ENCODE measurements at regions not wholly inside any gene's neighbourhood (a gene's known extent, or its start where the extent isn't known, plus 50 kb on each side); places are given as distances from the start of the nearest gene placed in this dataset.

GRCh38 chr12:89861086-89861485, 152.4 kb upstream of the ATP2B1 start:
- intact Hi-C loops (cut with micrococcal nuclease) = loop anchor here (5.0 to 10.0 kb wide), 9 partner anchors 34 to 1719 kb away; partner anchors contain the start of genes DUSP6 (in 2 of the 2), CEP290 (in 1 of the 2) and TMTC3 (in 1 of the 2)
- ATAC-seq = no peak

GRCh38 chr12:89859508-89860220, 151.0 kb upstream of the ATP2B1 start:
- peaks cover 24 to 26% of the 10 kb centered on the region in 2 donors for H3K4me1 ChIP-seq (ENCODE audit: control insufficient read depth in 2 of 2, insufficient read depth in 2 of 2, low read length in 2 of 2)

More at GRCh38 chr12:89861086-89861485, 152.4 kb upstream of the ATP2B1 start:
- Mint-ChIP-seq H3K27ac (peak overlapping the region; percentile 18 to 99 (median 84)), H3K9me3 (peaks cover 0 to 19% (median 4%) of the 10 kb centered on the region in 11 donors), H3K4me3 (peak overlapping the region in 2 of 10 donors; percentile 2 to 41), H3K4me1 (peaks cover 46 to 82% (median 63%) of the 10 kb centered on the region in 7 donors), H3K27me3 (no peaks in the 10 kb centered on the region), H3K36me3 (peaks cover 0 to 30% (median 0%) of the 10 kb centered on the region in 5 donors)
- no peaks in the 10 kb centered on the region for H3K9me3 ChIP-seq (ENCODE audit: control insufficient read depth in 2 of 3, low read length in 3 of 3)
- no peak overlapping the region for H3K4me3 ChIP-seq (ENCODE audit: low read length)
- no peak overlapping the region for H3K27ac ChIP-seq (ENCODE audit: low read depth, low read length)
- H3K4me1 ChIP-seq (ENCODE audit: control insufficient read depth in 2 of 2, insufficient read depth in 2 of 2, low read length in 2 of 2) = peaks cover 28 to 30% of the 10 kb centered on the region in 2 donors
- DNase-seq = no peak
- ChIA-PET POLR2A (interaction anchor here (1.0 to 1.1 kb wide), 2 partner anchors 11 to 19 kb away, joined by 3 read pairs; no protein-coding TSS in a partner anchor), CTCF (no interaction called here)
- H3K36me3 ChIP-seq (ENCODE audit: control insufficient read depth in 2 of 3, insufficient read depth in 3 of 3, low read length in 3 of 3) = no peaks in the 10 kb centered on the region
- no peaks in the 10 kb centered on the region for H3K27me3 ChIP-seq (ENCODE audit: control insufficient read depth in 2 of 2, insufficient read depth in 2 of 2, low read length in 2 of 2)

GRCh38 chr12:89858718-89859117, 150.1 kb upstream of the ATP2B1 start:
- ChIA-PET POLR2A (interaction anchor here (1.5 to 2.3 kb wide), 2 partner anchors 8 to 150 kb away, joined by 3 to 6 read pairs; partner anchors contain the start of gene ATP2B1), CTCF (interaction anchor here (1.1 to 1.6 kb wide), 3 partner anchors 22 to 316 kb away, joined by 3 to 8 read pairs (median 4); no protein-coding TSS in a partner anchor)
- DNase-seq (no peak), ATAC-seq (no peak)
- Histone ChIP-seq H3K27ac (ENCODE audit: low read depth, low read length) (no peak overlapping the region), H3K9me3 (ENCODE audit: control insufficient read depth in 2 of 3, low read length in 3 of 3) (no peaks in the 10 kb centered on the region), H3K27me3 (ENCODE audit: control insufficient read depth in 2 of 2, insufficient read depth in 2 of 2, low read length in 2 of 2) (no peaks in the 10 kb centered on the region), H3K4me3 (ENCODE audit: low read length) (no peak overlapping the region), H3K36me3 (ENCODE audit: control insufficient read depth in 2 of 3, insufficient read depth in 3 of 3, low read length in 3 of 3) (no peaks in the 10 kb centered on the region), H3K4me1 (ENCODE audit: control insufficient read depth in 2 of 2, insufficient read depth in 2 of 2, low read length in 2 of 2) (peaks cover 16 to 20% of the 10 kb centered on the region in 2 donors)
- H3K36me3 Mint-ChIP-seq = peaks cover 0 to 20% (median 0%) of the 10 kb centered on the region in 5 donors
- peaks cover 0 to 11% (median 0%) of the 10 kb centered on the region in 11 donors for H3K9me3 Mint-ChIP-seq
- H3K4me1 Mint-ChIP-seq = peaks cover 45 to 71% (median 56%) of the 10 kb centered on the region in 7 donors
- H3K27me3 Mint-ChIP-seq = no peaks in the 10 kb centered on the region
- intact Hi-C loops (cut with micrococcal nuclease) = loop anchor here in 1 of 2 donors (1.0 kb wide), 1 partner anchor 315 kb away; no protein-coding TSS in a partner anchor
- peak overlapping the region in 3 of 9 donors; percentile 47 to 78 (median 72) for H3K27ac Mint-ChIP-seq
- no peak overlapping the region for H3K4me3 Mint-ChIP-seq

More at GRCh38 chr12:89859508-89860220, 151.0 kb upstream of the ATP2B1 start:
- intact Hi-C loops (cut with micrococcal nuclease) = loop anchor here (1.0 to 10.0 kb wide), 10 partner anchors 32 to 1717 kb away; partner anchors contain the start of genes DUSP6 (in 2 of the 2), CEP290 (in 1 of the 2) and TMTC3 (in 1 of the 2)
- ChIA-PET POLR2A (interaction anchor here (1.0 to 2.3 kb wide), 3 partner anchors 9 to 151 kb away, joined by 3 to 6 read pairs (median 4); partner anchors contain the start of gene ATP2B1), CTCF (interaction anchor here (0.6 to 1.6 kb wide), 5 partner anchors 21 to 316 kb away, joined by 3 to 8 read pairs (median 4); no protein-coding TSS in a partner anchor)
- Mint-ChIP-seq H3K9me3 (peaks cover 0 to 14% (median 0%) of the 10 kb centered on the region in 11 donors), H3K27ac (peak overlapping the region in 5 of 9 donors; percentile 2 to 78 (median 19)), H3K27me3 (no peaks in the 10 kb centered on the region), H3K4me1 (peaks cover 51 to 81% (median 66%) of the 10 kb centered on the region in 7 donors), H3K4me3 (no peak overlapping the region), H3K36me3 (peaks cover 0 to 26% (median 0%) of the 10 kb centered on the region in 5 donors)
- no peaks in the 10 kb centered on the region for H3K9me3 ChIP-seq (ENCODE audit: control insufficient read depth in 2 of 3, low read length in 3 of 3)
- no peak overlapping the region for H3K27ac ChIP-seq (ENCODE audit: low read depth, low read length)
- no peaks in the 10 kb centered on the region for H3K27me3 ChIP-seq (ENCODE audit: control insufficient read depth in 2 of 2, insufficient read depth in 2 of 2, low read length in 2 of 2)
- no peaks in the 10 kb centered on the region for H3K36me3 ChIP-seq (ENCODE audit: control insufficient read depth in 2 of 3, insufficient read depth in 3 of 3, low read length in 3 of 3)
- DNase-seq (no peak), ATAC-seq (no peak)
- H3K4me3 ChIP-seq (ENCODE audit: low read length) = no peak overlapping the region

GRCh38 chr12:89857652-89858274, 149.1 kb upstream of the ATP2B1 start:
- Mint-ChIP-seq H3K27me3 (no peaks in the 10 kb centered on the region), H3K27ac (no peak overlapping the region), H3K4me1 (peaks cover 37 to 62% (median 46%) of the 10 kb centered on the region in 7 donors), H3K36me3 (peaks cover 0 to 13% (median 0%) of the 10 kb centered on the region in 5 donors), H3K9me3 (peaks cover 0 to 10% (median 0%) of the 10 kb centered on the region in 11 donors), H3K4me3 (no peak overlapping the region)
- ChIA-PET POLR2A (no interaction called here), CTCF (interaction anchor here (0.5 kb wide), 1 partner anchor 158 kb away, joined by 3 read pairs; no protein-coding TSS in a partner anchor)
- no peaks in the 10 kb centered on the region for H3K9me3 ChIP-seq (ENCODE audit: control insufficient read depth in 2 of 3, low read length in 3 of 3)
- no peaks in the 10 kb centered on the region for H3K27me3 ChIP-seq (ENCODE audit: control insufficient read depth in 2 of 2, insufficient read depth in 2 of 2, low read length in 2 of 2)
- H3K36me3 ChIP-seq (ENCODE audit: control insufficient read depth in 2 of 3, insufficient read depth in 3 of 3, low read length in 3 of 3) = no peaks in the 10 kb centered on the region
- ATAC-seq (no peak), DNase-seq (no peak)
- H3K4me3 ChIP-seq (ENCODE audit: low read length) = no peak overlapping the region
- intact Hi-C loops (cut with micrococcal nuclease) = no loop called here
- peaks cover 10 to 16% of the 10 kb centered on the region in 2 donors for H3K4me1 ChIP-seq (ENCODE audit: control insufficient read depth in 2 of 2, insufficient read depth in 2 of 2, low read length in 2 of 2)
- no peak overlapping the region for H3K27ac ChIP-seq (ENCODE audit: low read depth, low read length)

GRCh38 chr12:89856431-89856830, 147.8 kb upstream of the ATP2B1 start:
- H3K4me1 ChIP-seq (ENCODE audit: control insufficient read depth in 2 of 2, insufficient read depth in 2 of 2, low read length in 2 of 2) = peaks cover 0 to 6% of the 10 kb centered on the region in 2 donors
- Mint-ChIP-seq H3K4me1 (peaks cover 25 to 49% (median 33%) of the 10 kb centered on the region in 7 donors), H3K4me3 (no peak overlapping the region), H3K9me3 (peaks cover 0 to 5% (median 0%) of the 10 kb centered on the region in 11 donors), H3K27ac (peak overlapping the region in 5 of 9 donors; percentile 11 to 38 (median 23)), H3K36me3 (peaks cover 0 to 7% (median 0%) of the 10 kb centered on the region in 5 donors), H3K27me3 (no peaks in the 10 kb centered on the region)
- no peaks in the 10 kb centered on the region for H3K9me3 ChIP-seq (ENCODE audit: control insufficient read depth in 2 of 3, low read length in 3 of 3)
- intact Hi-C loops (cut with micrococcal nuclease) = no loop called here
- H3K36me3 ChIP-seq (ENCODE audit: control insufficient read depth in 2 of 3, insufficient read depth in 3 of 3, low read length in 3 of 3) = no peaks in the 10 kb centered on the region
- no peak overlapping the region for H3K27ac ChIP-seq (ENCODE audit: low read depth, low read length)
- ChIA-PET POLR2A (interaction anchor here (0.6 to 2.4 kb wide), 3 partner anchors 7 to 614 kb away, joined by 4 to 7 read pairs (median 6); no protein-coding TSS in a partner anchor), CTCF (no interaction called here)
- DNase-seq (no peak), ATAC-seq (peak; percentile 81)
- H3K4me3 ChIP-seq (ENCODE audit: low read length) = no peak overlapping the region
- H3K27me3 ChIP-seq (ENCODE audit: control insufficient read depth in 2 of 2, insufficient read depth in 2 of 2, low read length in 2 of 2) = no peaks in the 10 kb centered on the region

GRCh38 chr12:89848732-89849131, 140.1 kb upstream of the ATP2B1 start:
- no peak for ATAC-seq
- CTCF ChIA-PET = interaction anchor here (1.1 kb wide), 1 partner anchor 10 kb away, joined by 3 read pairs; no protein-coding TSS in a partner anchor
- no peaks in the 10 kb centered on the region for H3K27me3 ChIP-seq (ENCODE audit: control insufficient read depth in 2 of 2, insufficient read depth in 2 of 2, low read length in 2 of 2)

More at GRCh38 chr12:89848732-89849131, 140.1 kb upstream of the ATP2B1 start:
- no peaks in the 10 kb centered on the region for H3K4me1 ChIP-seq (ENCODE audit: control insufficient read depth in 2 of 2, insufficient read depth in 2 of 2, low read length in 2 of 2)
- Mint-ChIP-seq H3K4me3 (no peak overlapping the region), H3K27ac (peak overlapping the region in 2 of 9 donors; percentile 0 to 33), H3K27me3 (peaks cover 0 to 2% (median 0%) of the 10 kb centered on the region in 5 donors), H3K4me1 (no peaks in the 10 kb centered on the region), H3K9me3 (peaks cover 0 to 2% (median 0%) of the 10 kb centered on the region in 11 donors), H3K36me3 (no peaks in the 10 kb centered on the region)
- intact Hi-C loops (cut with micrococcal nuclease) = no loop called here
- DNase-seq = no peak
- H3K36me3 ChIP-seq (ENCODE audit: control insufficient read depth in 2 of 3, insufficient read depth in 3 of 3, low read length in 3 of 3) = no peaks in the 10 kb centered on the region
- no peak overlapping the region for H3K4me3 ChIP-seq (ENCODE audit: low read length)
- POLR2A ChIA-PET = interaction anchor here (0.6 kb wide), 2 partner anchors 17 to 70 kb away, joined by 3 to 4 read pairs; no protein-coding TSS in a partner anchor
- no peaks in the 10 kb centered on the region for H3K9me3 ChIP-seq (ENCODE audit: control insufficient read depth in 2 of 3, low read length in 3 of 3)
- no peak overlapping the region for H3K27ac ChIP-seq (ENCODE audit: low read depth, low read length)

Data from naive thymus-derived CD4-positive, alpha-beta T cell (primary cell).